Activated B cell treated with CpG ODN at 0.5 μM for 24 hours (primary cell): ENCODE measurements at regions not wholly inside any gene's neighbourhood (a gene's known extent, or its start where the extent isn't known, plus 50 kb on each side); places are given as distances from the start of the nearest gene placed in this dataset.

ENCODE experiments used
- ATAC-seq: fragments of 200-7000 bp; cut with Tn5 transposase; one replicate; pipeline ENCODE4 v1.10.0; 2021; ENCODE audit warnings: low read depth, mild to moderate bottlenecking, moderate library complexity
- CTCF ChIA-PET: fragments of 350-600 bp; sonication (Branson Sonifier 250); formaldehyde crosslinking; loops from one replicate; lab custom pipeline; 2021; ENCODE audit warnings: antibody characterized with exemption; lab: Charles Lee
- POLR2A ChIA-PET: fragments of 350-600 bp; sonication (Branson Sonifier 250); formaldehyde crosslinking; loops from one replicate; lab custom pipeline; 2021; ENCODE audit warnings: antibody characterized with exemption; lab: Charles Lee
- DNase-seq: peaks from one replicate; pipeline ENCODE4 v3.0.0; 2022
- H3K27ac Mint-ChIP-seq: one replicate; pipeline ENCODE4 v1.8.0; 2020; ENCODE audit warnings: mixed read lengths
- H3K27me3 Mint-ChIP-seq: one replicate; pipeline ENCODE4 v1.8.0; 2021; ENCODE audit warnings: mixed read lengths
- H3K36me3 Mint-ChIP-seq: one replicate; pipeline ENCODE4 v1.8.0; 2021; ENCODE audit warnings: low read depth, mixed read lengths
- H3K4me1 Mint-ChIP-seq: one replicate; pipeline ENCODE4 v1.8.0; 2021; ENCODE audit warnings: mixed read lengths
- H3K4me3 Mint-ChIP-seq: one replicate; pipeline ENCODE4 v1.8.0; 2020; ENCODE audit warnings: mild to moderate bottlenecking, mixed read lengths
- H3K9me3 Mint-ChIP-seq: one replicate; pipeline ENCODE4 v1.8.0; 2020; ENCODE audit warnings: mixed read lengths
- CTCF ChIP-seq: fragments of 200-600 bp; IDR thresholded peaks from one replicate; pipeline ENCODE4 v1.8.0; 2022; ENCODE audit warnings: antibody characterized with exemption, mild to moderate bottlenecking
- intact Hi-C: fragments of 100-400 bp; cut with micrococcal nuclease; formaldehyde crosslinking; loops from one replicate; pipeline ENCODE4 v1.15.1; 2024

- ATAC-seq (no peak), DNase-seq (no peak)
- peaks cover 9% of the 10 kb centered on the region for H3K27me3 Mint-ChIP-seq
- H3K4me1 Mint-ChIP-seq: no peaks in the 10 kb centered on the region
- no peaks in the 10 kb centered on the region for H3K36me3 Mint-ChIP-seq
- no peak overlapping the region for H3K27ac Mint-ChIP-seq
- TF ChIP-seq CTCF: no peak
- H3K4me3 Mint-ChIP-seq: no peak overlapping the region
- ChIA-PET POLR2A (no interaction called here), CTCF (no interaction called here)
- intact Hi-C loops: no loop called here
- no peaks in the 10 kb centered on the region for H3K9me3 Mint-ChIP-seq
Measured at GRCh38 chr10:78800535-78801320, 268.0 kb upstream of the ZMIZ1 start.

- Mint-ChIP-seq H3K4me1 (no peaks in the 10 kb centered on the region), H3K9me3 (no peaks in the 10 kb centered on the region), H3K27me3 (peaks cover 9% of the 10 kb centered on the region), H3K27ac (no peak overlapping the region), H3K4me3 (no peak overlapping the region), H3K36me3 (no peaks in the 10 kb centered on the region)
- intact Hi-C loops: no loop called here
- no peak for TF ChIP-seq CTCF
- ATAC-seq: no peak
- DNase-seq: no peak
- CTCF ChIA-PET: no interaction called here
- POLR2A ChIA-PET: no interaction called here
Measured at GRCh38 chr10:78802431-78802830, 266.3 kb upstream of the ZMIZ1 start.

- H3K36me3 Mint-ChIP-seq: no peaks in the 10 kb centered on the region
- H3K9me3 Mint-ChIP-seq: no peaks in the 10 kb centered on the region
- CTCF ChIA-PET: no interaction called here
Measured at GRCh38 chr10:78802866-78803265, 265.9 kb upstream of the ZMIZ1 start.

GRCh38 chr10:78803710-78804109, 265.1 kb upstream of the ZMIZ1 start:
- ATAC-seq (no peak), DNase-seq (no peak)
- Mint-ChIP-seq H3K27me3 (peaks cover 9% of the 10 kb centered on the region), H3K4me1 (no peaks in the 10 kb centered on the region), H3K36me3 (no peaks in the 10 kb centered on the region), H3K27ac (no peak overlapping the region), H3K9me3 (no peaks in the 10 kb centered on the region), H3K4me3 (no peak overlapping the region)
- CTCF ChIA-PET: no interaction called here
- intact Hi-C loops: no loop called here
- no peak for TF ChIP-seq CTCF
- POLR2A ChIA-PET: no interaction called here

More at GRCh38 chr10:78802866-78803265, 265.9 kb upstream of the ZMIZ1 start:
- Mint-ChIP-seq H3K4me3 (no peak overlapping the region), H3K27ac (no peak overlapping the region), H3K4me1 (no peaks in the 10 kb centered on the region), H3K27me3 (peaks cover 9% of the 10 kb centered on the region)
- POLR2A ChIA-PET: no interaction called here
- ATAC-seq: no peak
- no peak for TF ChIP-seq CTCF
- DNase-seq: no peak
- intact Hi-C loops: no loop called here

- Mint-ChIP-seq H3K27ac (no peak overlapping the region), H3K4me3 (no peak overlapping the region), H3K27me3 (peaks cover 9% of the 10 kb centered on the region), H3K4me1 (no peaks in the 10 kb centered on the region), H3K9me3 (no peaks in the 10 kb centered on the region), H3K36me3 (no peaks in the 10 kb centered on the region)
- POLR2A ChIA-PET: no interaction called here
- no peak for TF ChIP-seq CTCF
- CTCF ChIA-PET: no interaction called here
- intact Hi-C loops: no loop called here
- ATAC-seq: no peak
- no peak for DNase-seq
Measured at GRCh38 chr10:78804411-78805032, 264.2 kb upstream of the ZMIZ1 start.
